ENCODE measurements at regions not wholly inside any gene's neighbourhood (a gene's known extent, or its start where the extent isn't known, plus 50 kb on each side); places are given as distances from the start of the nearest gene placed in this dataset.

DNA sequence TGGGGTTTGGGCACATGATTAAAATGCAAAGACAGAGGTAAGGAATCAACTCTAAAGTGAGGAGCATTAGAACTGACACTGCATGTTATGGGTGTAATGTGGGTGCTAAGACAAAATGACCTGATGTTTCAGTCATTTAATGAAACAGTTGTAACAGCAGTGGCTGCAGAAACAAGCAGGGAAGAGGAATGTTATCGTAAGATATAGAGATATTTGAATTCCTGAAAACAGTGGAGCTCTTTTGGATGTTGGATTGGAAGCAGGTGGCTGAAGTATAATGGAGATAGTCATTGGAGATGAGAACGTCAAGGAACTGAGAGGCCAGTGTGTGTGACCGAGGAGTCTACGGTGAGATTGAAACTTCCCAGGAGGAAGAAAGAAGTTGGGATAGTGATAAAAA is 1065.2 kb downstream of the ZPLD1 start:
- no peak for TF ChIP-seq POLR2A (IDR thresholded peaks at IDR 0.05)
- TF ChIP-seq, protein P1, sequence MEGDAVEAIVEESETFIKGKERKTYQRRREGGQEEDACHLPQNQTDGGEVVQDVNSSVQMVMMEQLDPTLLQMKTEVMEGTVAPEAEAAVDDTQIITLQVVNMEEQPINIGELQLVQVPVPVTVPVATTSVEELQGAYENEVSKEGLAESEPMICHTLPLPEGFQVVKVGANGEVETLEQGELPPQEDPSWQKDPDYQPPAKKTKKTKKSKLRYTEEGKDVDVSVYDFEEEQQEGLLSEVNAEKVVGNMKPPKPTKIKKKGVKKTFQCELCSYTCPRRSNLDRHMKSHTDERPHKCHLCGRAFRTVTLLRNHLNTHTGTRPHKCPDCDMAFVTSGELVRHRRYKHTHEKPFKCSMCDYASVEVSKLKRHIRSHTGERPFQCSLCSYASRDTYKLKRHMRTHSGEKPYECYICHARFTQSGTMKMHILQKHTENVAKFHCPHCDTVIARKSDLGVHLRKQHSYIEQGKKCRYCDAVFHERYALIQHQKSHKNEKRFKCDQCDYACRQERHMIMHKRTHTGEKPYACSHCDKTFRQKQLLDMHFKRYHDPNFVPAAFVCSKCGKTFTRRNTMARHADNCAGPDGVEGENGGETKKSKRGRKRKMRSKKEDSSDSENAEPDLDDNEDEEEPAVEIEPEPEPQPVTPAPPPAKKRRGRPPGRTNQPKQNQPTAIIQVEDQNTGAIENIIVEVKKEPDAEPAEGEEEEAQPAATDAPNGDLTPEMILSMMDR (IDR thresholded peaks at IDR 0.05), result no peak
